Activated CD4-positive, alpha-beta T cell treated with anti-CD3 and anti-CD28 coated beads, Interleukin-2, amount 50 U/mL, for 16 hours (primary cell): ENCODE measurements at regions not wholly inside any gene's neighbourhood (a gene's known extent, or its start where the extent isn't known, plus 50 kb on each side); places are given as distances from the start of the nearest gene placed in this dataset.
"Not testable (repeated sequence)": the region's sequence is repeated elsewhere in the genome, so short reads cannot be mapped to it uniquely, and the experiment has no call there.

Source experiments
- DNase-seq: peaks from one replicate; pipeline ENCODE4 v3.0.0-alpha.2; 2020

- no peak for DNase-seq
Observed at GRCh38 chr9:26789959-26790358, 102.6 kb downstream of the CAAP1 start.

GRCh38 chr9:26786564-26786963 is 106.0 kb downstream of the CAAP1 start:
- DNase-seq, result no peak

- no peak for DNase-seq
Observed at GRCh38 chr9:26782899-26783298, 109.7 kb downstream of the CAAP1 start.

- no peak for DNase-seq
Observed at GRCh38 chr9:26781906-26782305, 110.7 kb downstream of the CAAP1 start.

GRCh38 chr9:26780307-26780706 is 112.3 kb downstream of the CAAP1 start:
- not testable (repeated sequence) for DNase-seq

GRCh38 chr9:26779062-26779461 is 113.5 kb downstream of the CAAP1 start:
- no peak for DNase-seq

- DNase-seq, result no peak
Observed at GRCh38 chr9:26775391-26775790, 117.2 kb downstream of the CAAP1 start.

GRCh38 chr9:26773056-26773455 is 119.5 kb downstream of the CAAP1 start:
- DNase-seq, result no peak

GRCh38 chr9:26770821-26771220 is 121.8 kb downstream of the CAAP1 start:
- DNase-seq, result no peak

GRCh38 chr9:26768145-26768544 is 124.5 kb downstream of the CAAP1 start:
- no peak for DNase-seq

- DNase-seq, result no peak
Observed at GRCh38 chr9:26760675-26761074, 131.9 kb downstream of the CAAP1 start.

- DNase-seq, result no peak
Observed at GRCh38 chr9:26758655-26759054, 133.9 kb downstream of the CAAP1 start.

- DNase-seq, result no peak
Observed at GRCh38 chr9:26756881-26757280, 135.7 kb downstream of the CAAP1 start.

GRCh38 chr9:26755476-26755875 is 137.1 kb downstream of the CAAP1 start:
- DNase-seq, result no peak

GRCh38 chr9:26754509-26755164 is 138.0 kb downstream of the CAAP1 start:
- DNase-seq, result no peak

GRCh38 chr9:26753971-26754370 is 138.6 kb downstream of the CAAP1 start:
- DNase-seq, result no peak

GRCh38 chr9:26750162-26750561 is 142.4 kb downstream of the CAAP1 start:
- no peak for DNase-seq

- DNase-seq, result no peak
Observed at GRCh38 chr9:26748449-26749058, 144.0 kb downstream of the CAAP1 start.

- DNase-seq, result no peak
Observed at GRCh38 chr9:26747611-26748010, 145.0 kb downstream of the CAAP1 start.

- no peak for DNase-seq
Observed at GRCh38 chr9:26746357-26747072, 146.1 kb downstream of the CAAP1 start.

GRCh38 chr9:26745111-26745510 is 147.5 kb downstream of the CAAP1 start:
- no peak for DNase-seq

- DNase-seq, result peak; percentile 6
Observed at GRCh38 chr9:26744191-26744965, 148.2 kb downstream of the CAAP1 start.

- DNase-seq, result no peak
Observed at GRCh38 chr9:26742828-26743476, 149.7 kb downstream of the CAAP1 start.
